Uterus (tissue), 3 donors: ENCODE measurements at regions not wholly inside any gene's neighbourhood (a gene's known extent, or its start where the extent isn't known, plus 50 kb on each side); places are given as distances from the start of the nearest gene placed in this dataset.

Experiments used
- DNase-seq, 2 donors: peaks; one replicate each; pipeline ENCODE4 v3.0.0-alpha.2; 2019 to 2020
- H3K27ac ChIP-seq, 2 donors: fragments of 200-600 bp; sonication (generic); 1 replicate in 1 of 2; 2 replicates in 1 of 2; pipeline ENCODE4 v1.5.1; 2016 to 2018
- H3K27me3 ChIP-seq, 2 donors: fragments of 200-600 bp; sonication (generic); one replicate each; pipeline ENCODE4 v1.5.1; 2018 to 2019; ENCODE audit warnings: control low read depth in 1 of 2
- H3K36me3 ChIP-seq, 2 donors: fragments of 200-600 bp; sonication (generic); one replicate each; pipeline ENCODE4 v1.5.1; 2019; ENCODE audit warnings: control low read depth in 1 of 2
- H3K4me1 ChIP-seq, 2 donors: fragments of 200-600 bp; sonication (generic); one replicate each; pipeline ENCODE4 v1.5.1; 2018 to 2019; ENCODE audit warnings: control low read depth in 1 of 2
- H3K4me3 ChIP-seq, 2 donors: fragments of 200-600 bp; sonication (generic); 1 replicate in 1 of 2; 2 replicates in 1 of 2; pipeline ENCODE4 v1.5.1; 2018 to 2019; ENCODE audit warnings: mild to moderate bottlenecking in 1 of 2
- H3K9me3 ChIP-seq, 2 donors: fragments of 200-600 bp; sonication (generic); one replicate each; pipeline ENCODE4 v1.5.1; 2019; ENCODE audit warnings: control low read depth in 1 of 2
- CTCF ChIP-seq, 4 experiments: fragments of 200-600 bp in 2 of 4; fragments of 450-650 bp in 2 of 4; sonication (generic) in 2 of 4; IDR thresholded peaks; one replicate each; pipeline ENCODE4 v1.5.1; 2016 to 2019; ENCODE audit warnings: antibody characterized with exemption in 4 of 4, mild to moderate bottlenecking in 2 of 4, moderate library complexity in 1 of 4
- POLR2A ChIP-seq, 2 donors: fragments of 450-650 bp; IDR thresholded peaks; one replicate each; pipeline ENCODE4 v1.6.1; 2016; ENCODE audit warnings: antibody characterized with exemption in 2 of 2, mild to moderate bottlenecking in 1 of 2, moderate library complexity in 1 of 2
- intact Hi-C: fragments of 100-400 bp; cut with DNase I; formaldehyde crosslinking; loops from one replicate; pipeline ENCODE4 v1.15.1; 2023; ENCODE audit warnings: low total_unique reads
- donor health status: DM: yes; HTN: yes; CAD: no.

- TF ChIP-seq CTCF (IDR thresholded peaks at IDR 0.05) (no peak), POLR2A (IDR thresholded peaks at IDR 0.05) (no peak)
- DNase-seq, result no peak
- Histone ChIP-seq H3K4me3 (no peak overlapping the region), H3K27me3 (no peaks in the 10 kb centered on the region), H3K27ac (no peak overlapping the region), H3K36me3 (no peaks in the 10 kb centered on the region), H3K4me1 (no peaks in the 10 kb centered on the region), H3K9me3 (no peaks in the 10 kb centered on the region)
- intact Hi-C loops, result no loop called here
Observed at GRCh38 chr6:164916087-164916486, 393.3 kb downstream of the C6orf118 start.

GRCh38 chr6:164911873-164912580 lies 397.4 kb downstream of the C6orf118 start:
- no peaks in the 10 kb centered on the region for H3K4me1 ChIP-seq
- H3K36me3 ChIP-seq, result no peaks in the 10 kb centered on the region
- intact Hi-C loops, result no loop called here
- no peak overlapping the region for H3K27ac ChIP-seq
- no peaks in the 10 kb centered on the region for H3K27me3 ChIP-seq
- H3K9me3 ChIP-seq, result no peaks in the 10 kb centered on the region
- no peak for TF ChIP-seq POLR2A (IDR thresholded peaks at IDR 0.05)
- TF ChIP-seq CTCF (IDR thresholded peaks at IDR 0.05), result no peak
- DNase-seq, result no peak
- no peak overlapping the region for H3K4me3 ChIP-seq

GRCh38 chr6:164911151-164911550 lies 398.3 kb downstream of the C6orf118 start:
- no peak for DNase-seq
- Histone ChIP-seq H3K36me3 (no peaks in the 10 kb centered on the region), H3K9me3 (no peaks in the 10 kb centered on the region), H3K4me1 (no peaks in the 10 kb centered on the region), H3K27me3 (no peaks in the 10 kb centered on the region), H3K4me3 (no peak overlapping the region), H3K27ac (no peak overlapping the region)
- TF ChIP-seq POLR2A (IDR thresholded peaks at IDR 0.05), result no peak
- no peak for TF ChIP-seq CTCF (IDR thresholded peaks at IDR 0.05)
- intact Hi-C loops, result no loop called here

- intact Hi-C loops, result no loop called here
- Histone ChIP-seq H3K36me3 (no peaks in the 10 kb centered on the region), H3K4me1 (no peaks in the 10 kb centered on the region), H3K27ac (no peak overlapping the region), H3K4me3 (no peak overlapping the region), H3K9me3 (no peaks in the 10 kb centered on the region), H3K27me3 (no peaks in the 10 kb centered on the region)
- no peak for DNase-seq
- TF ChIP-seq CTCF (IDR thresholded peaks at IDR 0.05), result no peak
- TF ChIP-seq POLR2A (IDR thresholded peaks at IDR 0.05), result no peak
Observed at GRCh38 chr6:164906766-164907165, 402.6 kb downstream of the C6orf118 start.

- Histone ChIP-seq H3K27me3 (no peaks in the 10 kb centered on the region), H3K36me3 (no peaks in the 10 kb centered on the region), H3K9me3 (no peaks in the 10 kb centered on the region), H3K27ac (no peak overlapping the region), H3K4me3 (no peak overlapping the region), H3K4me1 (no peaks in the 10 kb centered on the region)
- DNase-seq, result no peak
- TF ChIP-seq CTCF (IDR thresholded peaks at IDR 0.05) (no peak), POLR2A (IDR thresholded peaks at IDR 0.05) (no peak)
- intact Hi-C loops, result no loop called here
Observed at GRCh38 chr6:164905311-164905710, 404.1 kb downstream of the C6orf118 start.
